ENCODE measurements at regions not wholly inside any gene's neighbourhood (a gene's known extent, or its start where the extent isn't known, plus 50 kb on each side); places are given as distances from the start of the nearest gene placed in this dataset.

DNA sequence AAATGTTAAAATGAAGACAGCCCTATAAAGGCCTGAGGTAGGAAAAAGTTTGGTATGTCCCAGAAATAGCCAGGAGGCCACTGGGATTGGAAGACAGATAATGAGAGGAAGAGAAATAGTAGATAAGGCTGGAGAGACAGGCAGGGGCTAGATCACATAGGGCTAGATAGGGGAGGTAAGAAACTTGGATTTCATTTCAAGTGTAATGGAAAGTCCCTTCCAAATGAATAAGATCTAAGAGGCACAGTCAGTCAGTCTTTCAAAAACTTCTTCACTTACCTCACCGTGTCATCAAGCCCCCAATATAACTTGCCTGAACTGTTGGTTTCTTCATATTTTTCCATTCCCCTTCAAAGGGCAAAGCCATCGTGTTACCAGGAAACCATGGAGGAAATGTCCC lies 121.8 kb downstream of the SPCS3 start:
- TF ChIP-seq, protein P1, sequence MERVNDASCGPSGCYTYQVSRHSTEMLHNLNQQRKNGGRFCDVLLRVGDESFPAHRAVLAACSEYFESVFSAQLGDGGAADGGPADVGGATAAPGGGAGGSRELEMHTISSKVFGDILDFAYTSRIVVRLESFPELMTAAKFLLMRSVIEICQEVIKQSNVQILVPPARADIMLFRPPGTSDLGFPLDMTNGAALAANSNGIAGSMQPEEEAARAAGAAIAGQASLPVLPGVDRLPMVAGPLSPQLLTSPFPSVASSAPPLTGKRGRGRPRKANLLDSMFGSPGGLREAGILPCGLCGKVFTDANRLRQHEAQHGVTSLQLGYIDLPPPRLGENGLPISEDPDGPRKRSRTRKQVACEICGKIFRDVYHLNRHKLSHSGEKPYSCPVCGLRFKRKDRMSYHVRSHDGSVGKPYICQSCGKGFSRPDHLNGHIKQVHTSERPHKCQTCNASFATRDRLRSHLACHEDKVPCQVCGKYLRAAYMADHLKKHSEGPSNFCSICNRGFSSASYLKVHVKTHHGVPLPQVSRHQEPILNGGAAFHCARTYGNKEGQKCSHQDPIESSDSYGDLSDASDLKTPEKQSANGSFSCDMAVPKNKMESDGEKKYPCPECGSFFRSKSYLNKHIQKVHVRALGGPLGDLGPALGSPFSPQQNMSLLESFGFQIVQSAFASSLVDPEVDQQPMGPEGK (CRISPR knock-in tag; IDR thresholded peaks at IDR 0.05; ENCODE audit: borderline replicate concordance) = no peak
- no peak for TF ChIP-seq ZFP3 (CRISPR knock-in tag; IDR thresholded peaks at IDR 0.05)

Measured in SK-N-SH treated with all-trans-retinoic acid at 6 μM for 48 hours (cell line).